ENCODE measurements at regions not wholly inside any gene's neighbourhood (a gene's known extent, or its start where the extent isn't known, plus 50 kb on each side); places are given as distances from the start of the nearest gene placed in this dataset.

DNA sequence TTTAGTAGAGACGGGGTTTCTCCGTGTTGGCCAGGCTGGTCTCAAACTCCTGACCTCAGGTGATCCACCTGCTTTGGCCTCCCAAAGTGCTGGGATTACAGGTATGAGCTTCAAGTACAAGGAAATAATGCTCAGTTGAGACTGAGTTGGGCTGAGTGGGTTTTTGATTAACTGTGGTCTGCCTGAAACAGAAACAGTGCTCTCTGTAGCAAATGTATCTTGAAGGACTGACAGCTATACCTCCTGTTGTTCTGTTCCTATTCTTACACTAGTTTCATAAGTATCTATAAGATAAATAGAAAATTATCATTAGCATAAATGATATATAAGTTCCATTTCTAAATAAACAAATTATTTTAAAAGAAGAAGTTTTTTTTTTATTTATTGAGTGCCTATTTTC is 142.8 kb upstream of the PTPRK start:
- TF ChIP-seq, protein P1, sequence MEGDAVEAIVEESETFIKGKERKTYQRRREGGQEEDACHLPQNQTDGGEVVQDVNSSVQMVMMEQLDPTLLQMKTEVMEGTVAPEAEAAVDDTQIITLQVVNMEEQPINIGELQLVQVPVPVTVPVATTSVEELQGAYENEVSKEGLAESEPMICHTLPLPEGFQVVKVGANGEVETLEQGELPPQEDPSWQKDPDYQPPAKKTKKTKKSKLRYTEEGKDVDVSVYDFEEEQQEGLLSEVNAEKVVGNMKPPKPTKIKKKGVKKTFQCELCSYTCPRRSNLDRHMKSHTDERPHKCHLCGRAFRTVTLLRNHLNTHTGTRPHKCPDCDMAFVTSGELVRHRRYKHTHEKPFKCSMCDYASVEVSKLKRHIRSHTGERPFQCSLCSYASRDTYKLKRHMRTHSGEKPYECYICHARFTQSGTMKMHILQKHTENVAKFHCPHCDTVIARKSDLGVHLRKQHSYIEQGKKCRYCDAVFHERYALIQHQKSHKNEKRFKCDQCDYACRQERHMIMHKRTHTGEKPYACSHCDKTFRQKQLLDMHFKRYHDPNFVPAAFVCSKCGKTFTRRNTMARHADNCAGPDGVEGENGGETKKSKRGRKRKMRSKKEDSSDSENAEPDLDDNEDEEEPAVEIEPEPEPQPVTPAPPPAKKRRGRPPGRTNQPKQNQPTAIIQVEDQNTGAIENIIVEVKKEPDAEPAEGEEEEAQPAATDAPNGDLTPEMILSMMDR (IDR thresholded peaks at IDR 0.05) = no peak
- TF ChIP-seq POLR2A (IDR thresholded peaks at IDR 0.05) = no peak
